ENCODE measurements at regions not wholly inside any gene's neighbourhood (a gene's known extent, or its start where the extent isn't known, plus 50 kb on each side); places are given as distances from the start of the nearest gene placed in this dataset.

- DNase-seq (ENCODE audit: low spot score) = peak; percentile 55
Measured at GRCh38 chr20:6489361-6490171, 277.9 kb upstream of the BMP2 start.

GRCh38 chr20:6485351-6485750 is 282.1 kb upstream of the BMP2 start:
- no peak for DNase-seq (ENCODE audit: low spot score)

- DNase-seq (ENCODE audit: low spot score) = no peak
Measured at GRCh38 chr20:6483727-6484126, 283.8 kb upstream of the BMP2 start.

- DNase-seq (ENCODE audit: low spot score) = no peak
Measured at GRCh38 chr20:6482486-6482885, 285.0 kb upstream of the BMP2 start.

DNA sequence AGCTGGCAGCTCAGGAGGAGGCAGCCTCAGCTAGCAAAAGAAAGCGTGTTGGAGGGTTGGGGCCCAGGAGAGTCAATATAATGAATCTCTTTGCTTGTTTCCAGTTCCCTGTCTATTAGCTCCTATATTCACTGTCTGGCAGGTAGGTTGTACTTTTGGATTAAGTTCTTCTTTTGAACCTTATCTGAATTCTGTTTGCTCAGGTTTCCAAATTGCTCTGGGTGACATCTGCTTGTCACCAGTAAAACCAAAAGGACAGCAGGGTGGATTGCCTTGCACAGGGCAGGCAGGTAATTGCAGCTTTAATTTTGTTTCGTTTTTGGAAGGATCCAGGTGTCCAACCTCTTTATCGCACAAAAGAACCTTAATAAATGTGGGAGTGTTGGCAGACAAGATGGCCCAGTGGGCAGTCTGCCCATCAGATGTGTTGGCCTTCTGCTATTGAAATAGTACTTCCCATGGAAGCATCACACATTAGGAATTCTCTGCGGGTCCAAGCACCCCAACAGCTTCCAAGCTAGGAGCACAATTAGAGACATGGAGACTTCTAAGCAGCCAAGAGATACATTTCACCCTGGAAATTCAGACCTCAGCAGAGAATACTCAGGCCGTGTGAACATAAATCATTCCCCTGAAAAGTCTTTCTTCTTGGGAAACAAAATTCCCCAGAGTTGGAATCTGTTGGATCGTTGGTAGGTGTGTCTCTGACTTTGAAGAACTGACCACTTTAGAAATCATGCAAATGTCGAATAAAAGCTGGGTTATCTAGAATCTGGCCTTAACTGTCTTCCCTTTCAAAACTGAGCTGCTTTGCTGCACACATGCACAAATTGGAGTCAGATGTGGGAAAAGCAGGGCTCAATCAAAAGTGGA is 286.9 kb upstream of the BMP2 start:
- DNase-seq (ENCODE audit: low spot score) = no peak

- DNase-seq (ENCODE audit: low spot score) = no peak
Measured at GRCh38 chr20:6473197-6473596, 294.3 kb upstream of the BMP2 start.

DNA sequence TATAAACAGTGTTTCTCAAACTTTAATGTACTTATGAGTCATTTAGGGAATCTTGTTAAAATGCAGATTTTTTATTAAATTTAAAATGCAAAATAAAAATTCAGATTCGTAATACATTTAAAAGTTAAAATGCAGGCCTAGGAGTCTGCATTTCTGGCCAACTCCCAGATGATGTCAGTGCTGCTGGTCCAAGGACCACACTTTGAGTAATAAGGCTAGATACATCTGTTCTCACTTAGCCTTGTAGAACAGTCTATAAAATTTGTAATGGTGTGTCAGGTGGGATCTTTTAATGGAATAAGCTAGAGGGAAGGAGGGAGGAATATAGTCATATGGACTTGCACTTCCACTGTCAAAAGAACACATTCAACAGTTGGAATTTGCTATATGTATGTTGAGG is 295.6 kb upstream of the BMP2 start:
- DNase-seq (ENCODE audit: low spot score) = no peak

DNA sequence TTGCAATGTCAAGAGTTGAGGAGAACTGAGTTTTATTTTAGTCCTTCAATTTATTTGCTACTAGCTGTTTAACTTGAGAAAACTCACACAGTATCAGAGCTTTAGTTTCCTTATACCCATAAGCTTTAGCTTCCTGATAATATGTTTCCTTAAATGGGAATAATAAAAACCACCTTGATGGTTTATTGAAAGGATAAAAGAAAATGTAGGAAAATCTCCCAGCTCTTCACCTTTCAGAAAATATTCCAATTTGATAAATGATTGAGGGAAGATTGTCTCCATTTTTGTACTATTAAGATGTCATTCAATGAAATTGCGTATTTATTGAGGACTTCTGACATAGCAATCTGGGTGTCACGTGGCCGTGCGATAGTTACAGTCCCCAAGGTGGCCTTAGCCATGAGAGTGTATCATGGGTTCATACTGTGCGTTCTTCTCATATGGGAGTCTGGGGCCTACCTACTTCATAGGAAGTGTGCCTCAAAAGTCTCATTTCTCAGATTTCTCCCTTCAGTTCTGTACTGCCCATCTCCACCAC is 296.3 kb upstream of the BMP2 start:
- DNase-seq (ENCODE audit: low spot score) = no peak

GRCh38 chr20:6469695-6470094 is 297.8 kb upstream of the BMP2 start:
- no peak for DNase-seq (ENCODE audit: low spot score)

DNA sequence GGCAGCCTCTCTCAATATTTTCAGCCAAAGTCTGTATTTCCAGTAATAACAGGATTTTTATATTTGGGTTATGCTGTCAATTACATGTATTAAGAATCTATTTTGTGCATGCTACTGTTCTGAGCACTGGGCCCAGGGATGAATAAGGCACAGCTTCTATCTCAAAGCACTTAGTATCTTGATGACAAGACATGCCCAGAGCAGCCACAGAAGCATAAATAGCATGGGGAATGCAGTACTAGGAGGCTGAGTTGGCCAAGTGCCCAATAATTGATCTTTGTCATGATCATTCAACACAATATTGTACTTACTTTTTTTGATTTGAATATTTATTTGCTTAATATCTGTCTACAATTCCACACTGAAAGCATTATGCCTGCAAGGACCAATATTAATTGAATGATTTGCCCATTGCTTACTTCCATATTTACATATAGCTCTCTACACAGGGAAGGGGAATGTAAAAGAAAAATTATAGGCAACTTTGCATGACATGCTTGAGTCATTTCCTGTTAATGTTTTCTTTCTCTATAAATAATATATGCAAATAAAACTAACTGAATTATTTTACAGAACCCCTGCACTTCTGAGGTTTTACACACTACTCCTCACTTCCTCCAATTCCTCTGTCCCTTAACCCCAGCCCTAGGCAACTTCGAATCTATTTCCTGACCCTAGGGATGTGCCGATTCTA is 298.9 kb upstream of the BMP2 start:
- DNase-seq (ENCODE audit: low spot score) = no peak

- DNase-seq (ENCODE audit: low spot score) = no peak
Measured at GRCh38 chr20:6467562-6467961, 299.9 kb upstream of the BMP2 start.

- DNase-seq (ENCODE audit: low spot score) = peak; percentile 44
Measured at GRCh38 chr20:6466075-6466810, 301.2 kb upstream of the BMP2 start.

DNA sequence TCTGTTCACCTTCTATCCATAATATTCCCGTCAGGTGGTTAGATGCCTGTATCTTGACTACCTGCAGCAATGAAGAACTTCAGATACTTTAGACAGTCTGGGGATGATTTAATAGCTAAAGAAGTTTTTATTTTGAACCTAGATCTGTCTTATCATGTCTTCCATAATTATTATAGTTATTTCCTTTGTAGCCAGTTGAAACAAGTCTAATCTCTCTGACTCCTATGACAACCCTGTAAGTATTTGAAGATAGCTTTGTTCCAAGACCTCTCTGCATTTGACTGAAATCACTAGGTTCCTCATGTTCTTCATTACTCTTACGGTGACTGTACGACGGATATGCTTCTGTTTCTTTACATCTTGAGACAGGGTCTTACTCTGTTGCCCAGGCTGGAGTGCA is 316.6 kb upstream of the BMP2 start:
- no peak for DNase-seq (ENCODE audit: low spot score)

GRCh38 chr20:6440443-6440799 is 317.6 kb upstream of the FERMT1 start:
- DNase-seq (ENCODE audit: low spot score) = no peak

DNA sequence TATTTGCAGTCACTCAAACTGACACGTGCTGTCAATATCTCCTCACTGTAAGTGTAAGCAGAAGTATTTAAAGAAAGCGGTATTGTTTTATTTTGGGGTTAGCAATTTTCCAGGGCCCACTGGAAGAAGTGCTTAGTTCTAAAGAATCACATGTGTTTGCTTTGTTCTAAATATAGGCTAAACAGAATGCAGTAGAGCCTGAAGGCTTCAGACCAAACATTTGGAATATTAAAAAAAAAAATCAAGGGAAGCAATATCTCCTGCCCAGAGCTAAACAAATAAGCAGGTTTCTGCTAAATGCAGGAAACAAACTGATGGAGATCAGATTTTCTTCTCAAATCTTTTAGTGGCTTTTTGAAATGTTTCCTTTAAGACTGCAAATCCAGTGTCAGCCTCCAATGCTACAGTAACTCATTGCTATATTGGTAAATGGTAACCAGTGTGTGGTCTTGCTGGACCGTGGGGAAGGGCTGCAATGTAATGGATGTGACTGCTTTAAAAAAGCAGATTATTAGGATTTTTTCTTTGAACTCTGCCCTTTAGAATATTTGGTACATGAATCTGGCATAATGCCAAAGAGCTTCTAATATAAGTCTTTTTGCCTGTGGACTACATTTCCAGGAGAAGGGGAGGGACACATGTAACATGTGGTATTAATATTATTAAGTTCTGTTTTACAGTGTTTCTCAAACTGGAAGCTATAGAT is 317.1 kb upstream of the FERMT1 start:
- no peak for DNase-seq (ENCODE audit: low spot score)

DNA sequence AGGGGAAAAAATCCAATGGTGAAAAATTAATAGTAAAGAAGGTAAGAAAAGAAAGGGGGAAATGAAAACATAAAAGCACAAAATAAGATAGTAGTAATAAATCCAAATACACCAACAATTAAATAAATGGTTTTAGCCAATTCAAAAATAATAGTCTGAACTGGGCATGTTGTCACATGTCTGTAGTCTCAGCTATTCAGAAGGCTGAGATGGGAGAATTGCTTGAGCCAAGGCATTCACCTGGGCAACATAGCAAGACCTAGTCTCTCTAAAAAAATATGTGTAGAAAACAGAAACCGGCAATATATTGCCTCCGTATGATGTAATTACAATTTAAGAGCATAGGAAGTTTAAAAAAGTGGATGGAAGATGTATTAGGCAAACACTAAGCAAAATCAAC is 311.3 kb upstream of the FERMT1 start:
- DNase-seq (ENCODE audit: low spot score) = no peak

GRCh38 chr20:6430381-6430780 is 307.6 kb upstream of the FERMT1 start:
- no peak for DNase-seq (ENCODE audit: low spot score)

GRCh38 chr20:6426287-6426891 is 303.6 kb upstream of the FERMT1 start:
- DNase-seq (ENCODE audit: low spot score) = no peak

GRCh38 chr20:6421321-6422248 is 298.8 kb upstream of the FERMT1 start:
- no peak for DNase-seq (ENCODE audit: low spot score)

- no peak for DNase-seq (ENCODE audit: low spot score)
Measured at GRCh38 chr20:6420336-6420735, 297.5 kb upstream of the FERMT1 start.
